ENCODE measurements at regions not wholly inside any gene's neighbourhood (a gene's known extent, or its start where the extent isn't known, plus 50 kb on each side); places are given as distances from the start of the nearest gene placed in this dataset.

DNA sequence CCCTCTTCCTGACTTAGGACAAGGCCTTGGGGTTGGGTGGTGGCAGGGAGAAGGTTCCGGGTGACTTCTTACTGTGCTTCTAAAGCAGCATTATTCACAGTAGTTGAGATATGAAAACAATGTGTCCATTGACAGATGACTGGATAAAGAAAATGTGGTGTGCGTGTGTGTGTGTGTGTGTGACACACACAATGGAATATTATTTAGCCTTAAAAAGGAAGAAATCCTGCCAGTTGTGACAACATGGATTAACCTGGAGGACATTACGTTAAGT lies 128.1 kb upstream of the RASGRP1 start:
- TF ChIP-seq, protein P1, sequence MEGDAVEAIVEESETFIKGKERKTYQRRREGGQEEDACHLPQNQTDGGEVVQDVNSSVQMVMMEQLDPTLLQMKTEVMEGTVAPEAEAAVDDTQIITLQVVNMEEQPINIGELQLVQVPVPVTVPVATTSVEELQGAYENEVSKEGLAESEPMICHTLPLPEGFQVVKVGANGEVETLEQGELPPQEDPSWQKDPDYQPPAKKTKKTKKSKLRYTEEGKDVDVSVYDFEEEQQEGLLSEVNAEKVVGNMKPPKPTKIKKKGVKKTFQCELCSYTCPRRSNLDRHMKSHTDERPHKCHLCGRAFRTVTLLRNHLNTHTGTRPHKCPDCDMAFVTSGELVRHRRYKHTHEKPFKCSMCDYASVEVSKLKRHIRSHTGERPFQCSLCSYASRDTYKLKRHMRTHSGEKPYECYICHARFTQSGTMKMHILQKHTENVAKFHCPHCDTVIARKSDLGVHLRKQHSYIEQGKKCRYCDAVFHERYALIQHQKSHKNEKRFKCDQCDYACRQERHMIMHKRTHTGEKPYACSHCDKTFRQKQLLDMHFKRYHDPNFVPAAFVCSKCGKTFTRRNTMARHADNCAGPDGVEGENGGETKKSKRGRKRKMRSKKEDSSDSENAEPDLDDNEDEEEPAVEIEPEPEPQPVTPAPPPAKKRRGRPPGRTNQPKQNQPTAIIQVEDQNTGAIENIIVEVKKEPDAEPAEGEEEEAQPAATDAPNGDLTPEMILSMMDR (IDR thresholded peaks at IDR 0.05; ENCODE audit: insufficient read depth, low read depth, low read length) = no peak
- no peak for TF ChIP-seq EZH2 (IDR thresholded peaks at IDR 0.05; ENCODE audit: insufficient read depth, low read length)
